ENCODE measurements at regions not wholly inside any gene's neighbourhood (a gene's known extent, or its start where the extent isn't known, plus 50 kb on each side); places are given as distances from the start of the nearest gene placed in this dataset.

DNA sequence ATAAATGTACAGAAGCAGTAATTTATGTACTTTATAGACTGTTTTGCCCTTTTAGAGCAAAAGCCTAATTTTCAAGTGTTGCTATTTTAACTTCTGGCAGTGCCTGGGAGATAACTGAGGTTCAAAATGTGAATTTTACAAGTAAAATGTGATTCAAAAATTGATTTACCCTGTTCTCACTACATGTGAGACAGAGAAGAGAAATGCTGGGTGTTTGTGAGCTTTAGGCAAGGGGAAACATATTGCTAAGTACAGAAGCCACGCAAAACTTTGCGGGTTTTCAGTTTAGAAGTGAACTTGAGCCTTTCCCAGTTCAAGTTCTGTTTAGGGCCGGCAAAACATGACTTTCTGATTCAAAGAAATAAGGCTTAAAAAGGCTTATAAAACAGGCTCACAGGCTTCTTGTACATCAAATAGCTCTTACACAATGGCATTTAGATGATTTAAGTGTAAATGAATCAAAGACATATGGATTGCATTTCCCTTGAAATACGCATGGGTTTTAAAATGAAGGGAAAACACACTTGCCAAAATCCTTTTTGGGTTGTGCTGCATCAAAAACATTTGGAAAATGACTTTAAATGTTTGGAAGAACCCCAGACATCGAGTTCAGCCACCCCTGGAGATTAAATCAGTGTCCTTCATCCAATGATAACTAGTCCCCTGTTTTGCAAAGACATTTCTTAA, 370.8 kb upstream of the MEF2C start:
- TF ChIP-seq, protein P1, sequence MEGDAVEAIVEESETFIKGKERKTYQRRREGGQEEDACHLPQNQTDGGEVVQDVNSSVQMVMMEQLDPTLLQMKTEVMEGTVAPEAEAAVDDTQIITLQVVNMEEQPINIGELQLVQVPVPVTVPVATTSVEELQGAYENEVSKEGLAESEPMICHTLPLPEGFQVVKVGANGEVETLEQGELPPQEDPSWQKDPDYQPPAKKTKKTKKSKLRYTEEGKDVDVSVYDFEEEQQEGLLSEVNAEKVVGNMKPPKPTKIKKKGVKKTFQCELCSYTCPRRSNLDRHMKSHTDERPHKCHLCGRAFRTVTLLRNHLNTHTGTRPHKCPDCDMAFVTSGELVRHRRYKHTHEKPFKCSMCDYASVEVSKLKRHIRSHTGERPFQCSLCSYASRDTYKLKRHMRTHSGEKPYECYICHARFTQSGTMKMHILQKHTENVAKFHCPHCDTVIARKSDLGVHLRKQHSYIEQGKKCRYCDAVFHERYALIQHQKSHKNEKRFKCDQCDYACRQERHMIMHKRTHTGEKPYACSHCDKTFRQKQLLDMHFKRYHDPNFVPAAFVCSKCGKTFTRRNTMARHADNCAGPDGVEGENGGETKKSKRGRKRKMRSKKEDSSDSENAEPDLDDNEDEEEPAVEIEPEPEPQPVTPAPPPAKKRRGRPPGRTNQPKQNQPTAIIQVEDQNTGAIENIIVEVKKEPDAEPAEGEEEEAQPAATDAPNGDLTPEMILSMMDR (IDR thresholded peaks at IDR 0.05), result no peak
- H3K36me3 ChIP-seq, result no peaks in the 10 kb centered on the region
- H3K9me3 ChIP-seq, result no peaks in the 10 kb centered on the region
- H3K4me3 ChIP-seq (ENCODE audit: low read depth in 1 of 2, low read length in 1 of 2), result no peak overlapping the region
- no peaks in the 10 kb centered on the region for H3K27me3 ChIP-seq
- no peaks in the 10 kb centered on the region for H3K4me1 ChIP-seq (ENCODE audit: control insufficient read depth in 1 of 2, insufficient read depth in 1 of 2, low read depth in 1 of 2, low read length in 1 of 2)
- H3K27ac ChIP-seq, result no peak overlapping the region

DNA sequence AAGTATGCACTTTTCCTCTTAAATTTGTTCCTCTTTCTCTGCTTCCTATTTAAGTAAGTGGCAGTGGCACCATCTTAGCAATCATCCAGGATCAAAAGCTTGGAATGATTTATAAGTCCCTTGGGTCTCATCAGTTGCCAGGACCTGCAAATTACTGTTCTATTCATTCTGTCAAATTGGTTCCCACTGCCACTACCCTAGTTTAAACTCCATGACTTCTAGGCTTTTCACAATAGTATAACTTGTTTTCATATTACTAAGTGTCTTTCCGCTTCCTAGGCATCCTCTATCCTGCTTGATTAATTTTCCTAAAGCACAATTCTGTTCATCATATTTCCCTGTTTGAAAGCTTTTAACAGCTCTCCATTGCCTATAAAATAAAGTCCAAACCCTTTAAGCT, 363.9 kb upstream of the MEF2C start:
- H3K36me3 ChIP-seq, result no peaks in the 10 kb centered on the region
- TF ChIP-seq, protein P1 (IDR thresholded peaks at IDR 0.05), result no peak
- no peaks in the 10 kb centered on the region for H3K9me3 ChIP-seq

DNA sequence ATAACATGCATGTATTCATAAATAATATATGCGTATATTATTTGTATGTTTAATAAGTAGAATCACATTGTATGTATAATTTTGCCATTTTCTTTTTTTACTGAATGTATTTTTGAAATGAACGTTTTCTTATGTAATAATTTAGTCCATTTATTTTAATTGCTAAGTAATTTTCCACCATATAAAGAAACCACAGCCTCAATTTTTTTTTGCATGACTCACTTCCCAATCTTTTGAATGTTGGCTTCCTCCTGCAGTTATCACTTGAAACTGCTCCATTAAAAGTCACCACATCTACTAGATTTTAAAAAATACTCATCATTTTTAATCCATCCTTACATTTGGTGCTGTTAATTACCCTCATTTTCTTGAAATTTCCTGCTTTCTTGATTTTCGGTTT, 363.3 kb upstream of the MEF2C start:
- TF ChIP-seq, protein P1 (IDR thresholded peaks at IDR 0.05), result no peak
- Histone ChIP-seq H3K27me3 (no peaks in the 10 kb centered on the region), H3K4me1 (ENCODE audit: control insufficient read depth in 1 of 2, insufficient read depth in 1 of 2, low read depth in 1 of 2, low read length in 1 of 2) (no peaks in the 10 kb centered on the region), H3K36me3 (no peaks in the 10 kb centered on the region), H3K9me3 (no peaks in the 10 kb centered on the region), H3K4me3 (ENCODE audit: low read depth in 1 of 2, low read length in 1 of 2) (no peak overlapping the region), H3K27ac (no peak overlapping the region)

More for the DNA sequence above, 363.9 kb upstream of the MEF2C start:
- Histone ChIP-seq H3K27me3 (no peaks in the 10 kb centered on the region), H3K4me3 (ENCODE audit: low read depth in 1 of 2, low read length in 1 of 2) (no peak overlapping the region), H3K27ac (no peak overlapping the region), H3K4me1 (ENCODE audit: control insufficient read depth in 1 of 2, insufficient read depth in 1 of 2, low read depth in 1 of 2, low read length in 1 of 2) (no peaks in the 10 kb centered on the region)

DNA sequence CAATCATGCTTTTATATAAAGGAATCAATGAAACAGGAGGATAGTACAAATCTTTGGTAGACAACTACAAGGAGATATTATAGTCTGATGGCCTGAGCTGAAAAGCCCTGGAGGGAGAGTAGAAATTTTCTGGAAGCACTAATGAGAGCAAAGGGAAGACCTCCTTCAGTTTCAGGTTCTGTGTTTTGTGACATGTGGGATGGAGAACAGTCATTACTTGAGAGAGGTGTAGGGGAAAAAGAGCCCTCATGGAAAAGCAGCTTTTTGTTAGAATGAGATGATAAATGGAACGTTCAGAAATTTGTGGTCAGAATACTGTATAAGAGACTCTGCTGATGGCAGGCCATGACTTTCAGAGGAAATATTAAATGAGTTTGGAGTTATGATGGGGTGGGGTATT, 360.6 kb upstream of the MEF2C start:
- TF ChIP-seq, protein P1 (IDR thresholded peaks at IDR 0.05), result no peak
- H3K36me3 ChIP-seq, result no peaks in the 10 kb centered on the region
- no peak overlapping the region for H3K4me3 ChIP-seq (ENCODE audit: low read depth in 1 of 2, low read length in 1 of 2)
- no peaks in the 10 kb centered on the region for H3K9me3 ChIP-seq
- H3K27me3 ChIP-seq, result no peaks in the 10 kb centered on the region
- no peaks in the 10 kb centered on the region for H3K4me1 ChIP-seq (ENCODE audit: control insufficient read depth in 1 of 2, insufficient read depth in 1 of 2, low read depth in 1 of 2, low read length in 1 of 2)
- H3K27ac ChIP-seq, result no peak overlapping the region

DNA sequence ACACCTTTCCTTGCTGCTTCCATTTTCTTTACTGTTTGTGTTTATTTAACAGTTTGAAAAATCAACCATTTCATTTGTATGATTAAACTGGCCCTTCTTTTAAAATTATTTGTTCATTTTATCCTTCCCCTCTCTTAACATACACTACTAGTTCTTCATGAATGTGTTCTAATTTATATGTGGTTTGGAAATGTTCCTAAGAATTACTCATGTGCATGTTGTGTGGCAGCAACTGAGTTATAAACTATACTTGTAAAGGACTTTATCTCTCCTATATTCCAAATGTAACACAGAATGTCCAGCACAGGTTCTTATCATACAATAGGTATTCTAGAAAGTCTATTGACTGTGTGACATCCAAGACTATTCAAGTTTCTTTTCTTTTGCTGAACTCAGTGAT, 358.2 kb upstream of the MEF2C start:
- TF ChIP-seq, protein P1 (IDR thresholded peaks at IDR 0.05), result no peak

More for the DNA sequence above, 358.2 kb upstream of the MEF2C start:
- Histone ChIP-seq H3K9me3 (no peaks in the 10 kb centered on the region), H3K36me3 (no peaks in the 10 kb centered on the region), H3K27me3 (no peaks in the 10 kb centered on the region), H3K27ac (no peak overlapping the region), H3K4me3 (ENCODE audit: low read depth in 1 of 2, low read length in 1 of 2) (no peak overlapping the region), H3K4me1 (ENCODE audit: control insufficient read depth in 1 of 2, insufficient read depth in 1 of 2, low read depth in 1 of 2, low read length in 1 of 2) (no peaks in the 10 kb centered on the region)

Measured in neutrophil (primary cell).